CD4-positive, CD25-positive, alpha-beta regulatory T cell (primary cell): ENCODE measurements at regions not wholly inside any gene's neighbourhood (a gene's known extent, or its start where the extent isn't known, plus 50 kb on each side); places are given as distances from the start of the nearest gene placed in this dataset.

Experiments
- ATAC-seq, 2 donors: fragments of 150-1000 bp; cut with Tn5 transposase; one replicate each; pipeline ENCODE4 v1.10.0; 2021; ENCODE audit warnings: low read depth in 2 of 2, moderate number of reproducible peaks in 2 of 2, moderate library complexity in 1 of 2
- DNase-seq, 3 donors: peaks; one replicate each; pipeline versions ENCODE4 v3.0.0 to v3.0.0-alpha.2; 2012 to 2022; ENCODE audit warnings: mixed read lengths in 1 of 3
- H3K27ac ChIP-seq: one replicate; pipeline ENCODE4 v1.7.0; 2013; ENCODE audit warnings: mild to moderate bottlenecking, low read length; ENCODE audit not compliant: insufficient read depth, poor library complexity, severe bottlenecking
- H3K27me3 ChIP-seq: one replicate; pipeline ENCODE4 v1.7.0; 2013; ENCODE audit warnings: low read length; ENCODE audit not compliant: control insufficient read depth, insufficient read depth
- H3K36me3 ChIP-seq: one replicate; pipeline ENCODE4 v1.7.0; 2013; ENCODE audit warnings: mild to moderate bottlenecking, low read length, moderate library complexity; ENCODE audit not compliant: control insufficient read depth, insufficient read depth
- H3K4me1 ChIP-seq: 2 replicates; pipeline ENCODE4 v1.7.0; 2013; ENCODE audit warnings: mild to moderate bottlenecking, low read length; ENCODE audit not compliant: insufficient read depth, control insufficient read depth, poor library complexity, severe bottlenecking
- H3K4me3 ChIP-seq: one replicate; pipeline ENCODE4 v1.7.0; 2013; ENCODE audit warnings: low read depth, mild to moderate bottlenecking, low read length, moderate library complexity
- H3K9me3 ChIP-seq, 2 experiments: 1 replicate in 1 of 2; 2 replicates in 1 of 2; pipeline ENCODE4 v1.7.0; 2013; ENCODE audit warnings: low read length in 2 of 2, mild to moderate bottlenecking in 1 of 2, moderate library complexity in 1 of 2; ENCODE audit not compliant: control insufficient read depth in 2 of 2
- H3K27ac Mint-ChIP-seq, 3 donors: one replicate each; pipeline ENCODE4 v1.8.0; 2020 to 2022; ENCODE audit warnings: mild to moderate bottlenecking in 3 of 3, mixed read lengths in 3 of 3, moderate library complexity in 2 of 3
- H3K27me3 Mint-ChIP-seq: one replicate; pipeline ENCODE4 v1.8.0; 2022; ENCODE audit warnings: mild to moderate bottlenecking, mixed read lengths
- H3K36me3 Mint-ChIP-seq: one replicate; pipeline ENCODE4 v1.8.0; 2020; ENCODE audit warnings: mixed read lengths
- H3K4me1 Mint-ChIP-seq, 4 donors: one replicate each; pipeline ENCODE4 v1.8.0; 2020 to 2022; ENCODE audit warnings: mixed read lengths in 4 of 4, mild to moderate bottlenecking in 1 of 4
- H3K4me3 Mint-ChIP-seq, 4 donors: one replicate each; pipeline ENCODE4 v1.8.0; 2020 to 2022; ENCODE audit warnings: mild to moderate bottlenecking in 4 of 4, mixed read lengths in 4 of 4, moderate library complexity in 3 of 4
- H3K9me3 Mint-ChIP-seq, 7 donors: one replicate each; pipeline ENCODE4 v1.8.0; 2020 to 2022; ENCODE audit warnings: mixed read lengths in 7 of 7, mild to moderate bottlenecking in 3 of 7, moderate library complexity in 2 of 7

GRCh38 chr10:108166401-108166800 lies 1001.9 kb upstream of the SORCS1 start:
- H3K27ac Mint-ChIP-seq = no peak overlapping the region
- H3K4me3 Mint-ChIP-seq = no peak overlapping the region
- Histone ChIP-seq H3K36me3 (no peaks in the 10 kb centered on the region), H3K4me3 (no peak overlapping the region), H3K4me1 (no peaks in the 10 kb centered on the region), H3K27ac (no peak overlapping the region), H3K9me3 (peaks cover 3 to 5% of the 10 kb centered on the region in 2 experiments), H3K27me3 (no peaks in the 10 kb centered on the region)
- no peaks in the 10 kb centered on the region for H3K4me1 Mint-ChIP-seq
- peaks cover 0 to 21% (median 7%) of the 10 kb centered on the region in 7 donors for H3K9me3 Mint-ChIP-seq
- no peak for ATAC-seq
- no peak for DNase-seq
- H3K27me3 Mint-ChIP-seq = no peaks in the 10 kb centered on the region
- no peaks in the 10 kb centered on the region for H3K36me3 Mint-ChIP-seq

DNA sequence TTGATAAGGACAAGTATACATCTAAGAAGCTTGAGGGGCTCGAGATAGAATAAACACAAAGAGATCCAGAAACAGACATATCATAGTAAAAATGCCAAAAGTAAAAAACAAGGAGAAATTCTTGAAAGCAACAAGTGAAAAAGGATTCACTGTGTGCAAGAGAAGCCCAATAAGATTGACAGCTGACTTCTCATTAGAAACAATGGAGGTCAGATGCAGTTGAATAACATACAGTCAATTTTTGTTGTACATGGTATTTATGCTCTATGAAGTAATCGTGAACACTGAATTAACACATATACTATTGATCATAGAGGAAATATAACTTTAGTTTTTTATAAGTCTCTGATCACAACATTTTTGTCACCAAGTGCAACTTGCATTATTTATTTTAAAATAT lies 982.8 kb upstream of the SORCS1 start:
- no peaks in the 10 kb centered on the region for H3K27me3 Mint-ChIP-seq
- H3K4me3 ChIP-seq = no peak overlapping the region
- H3K27ac ChIP-seq = no peak overlapping the region
- no peaks in the 10 kb centered on the region for H3K27me3 ChIP-seq
- H3K4me1 ChIP-seq = no peaks in the 10 kb centered on the region
- H3K36me3 ChIP-seq = no peaks in the 10 kb centered on the region
- H3K27ac Mint-ChIP-seq = no peak overlapping the region
- ATAC-seq (no peak), DNase-seq (no peak)
- H3K9me3 ChIP-seq = peaks cover 0 to 3% of the 10 kb centered on the region in 2 experiments
- H3K36me3 Mint-ChIP-seq = no peaks in the 10 kb centered on the region
- peaks cover 8 to 50% (median 14%) of the 10 kb centered on the region in 7 donors for H3K9me3 Mint-ChIP-seq
- H3K4me1 Mint-ChIP-seq = no peaks in the 10 kb centered on the region
- H3K4me3 Mint-ChIP-seq = no peak overlapping the region

- ATAC-seq = no peak
- Mint-ChIP-seq H3K27ac (no peak overlapping the region), H3K9me3 (peaks cover 0 to 39% (median 8%) of the 10 kb centered on the region in 7 donors), H3K27me3 (no peaks in the 10 kb centered on the region), H3K4me3 (no peak overlapping the region), H3K4me1 (no peaks in the 10 kb centered on the region), H3K36me3 (no peaks in the 10 kb centered on the region)
- Histone ChIP-seq H3K36me3 (no peaks in the 10 kb centered on the region), H3K27me3 (no peaks in the 10 kb centered on the region), H3K4me1 (no peaks in the 10 kb centered on the region), H3K4me3 (no peak overlapping the region), H3K27ac (no peak overlapping the region), H3K9me3 (peaks cover 0 to 3% of the 10 kb centered on the region in 2 experiments)
- no peak for DNase-seq
Measured at GRCh38 chr10:108141064-108141463, 976.6 kb upstream of the SORCS1 start.

DNA sequence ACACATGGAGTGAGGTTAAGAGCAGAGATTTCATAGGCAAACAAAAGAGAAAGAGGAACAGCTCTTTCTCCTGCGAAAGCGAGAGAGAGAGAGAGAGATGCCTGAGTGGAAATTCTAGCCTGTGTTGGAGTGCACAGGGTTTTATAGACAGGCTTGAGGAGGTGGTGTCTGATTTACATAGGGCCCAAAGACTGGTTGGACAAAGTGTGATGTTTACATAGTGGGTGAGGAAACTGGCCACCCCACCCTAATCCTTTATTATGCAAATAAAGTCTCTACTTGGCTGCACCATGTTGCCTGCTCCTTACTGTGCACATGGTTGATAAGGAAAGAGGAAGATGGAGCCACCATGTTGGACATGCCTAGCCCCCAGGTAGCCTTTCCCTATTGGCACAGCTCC lies 967.8 kb upstream of the SORCS1 start:
- H3K27me3 Mint-ChIP-seq = no peaks in the 10 kb centered on the region
- no peak overlapping the region for H3K4me3 Mint-ChIP-seq
- H3K4me1 Mint-ChIP-seq = no peaks in the 10 kb centered on the region
- no peak for DNase-seq
- peaks cover 2 to 17% (median 10%) of the 10 kb centered on the region in 7 donors for H3K9me3 Mint-ChIP-seq
- no peak overlapping the region for H3K27ac ChIP-seq
- H3K27me3 ChIP-seq = no peaks in the 10 kb centered on the region
- H3K4me1 ChIP-seq = no peaks in the 10 kb centered on the region
- no peaks in the 10 kb centered on the region for H3K9me3 ChIP-seq
- ATAC-seq = no peak
- no peaks in the 10 kb centered on the region for H3K36me3 Mint-ChIP-seq
- H3K4me3 ChIP-seq = no peak overlapping the region
- no peak overlapping the region for H3K27ac Mint-ChIP-seq
- H3K36me3 ChIP-seq = no peaks in the 10 kb centered on the region

DNA sequence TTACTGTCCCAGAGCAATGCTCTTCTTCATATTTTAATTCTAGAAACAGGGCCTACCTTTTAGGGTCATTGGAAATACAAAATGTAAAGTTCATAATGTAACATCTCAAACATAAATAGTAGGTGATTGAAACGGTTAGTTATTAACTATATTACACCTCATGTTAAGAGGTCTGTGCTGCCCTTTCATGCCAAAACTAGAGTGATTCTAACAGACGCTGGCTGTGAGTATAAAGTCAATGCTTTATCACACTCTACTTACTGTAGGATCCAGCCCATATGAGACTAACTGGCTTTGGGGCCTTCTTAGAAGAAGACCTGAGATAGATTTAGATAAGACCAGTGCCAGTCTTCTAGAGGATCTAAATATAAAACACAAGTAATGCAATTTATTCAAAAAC lies 966.1 kb upstream of the SORCS1 start:
- no peaks in the 10 kb centered on the region for H3K27me3 ChIP-seq
- H3K36me3 ChIP-seq = no peaks in the 10 kb centered on the region
- H3K36me3 Mint-ChIP-seq = no peaks in the 10 kb centered on the region
- no peaks in the 10 kb centered on the region for H3K4me1 ChIP-seq
- H3K27ac ChIP-seq = no peak overlapping the region
- no peaks in the 10 kb centered on the region for H3K27me3 Mint-ChIP-seq
- no peak for ATAC-seq
- no peaks in the 10 kb centered on the region for H3K4me1 Mint-ChIP-seq
- no peak for DNase-seq
- H3K9me3 Mint-ChIP-seq = peaks cover 0 to 11% (median 8%) of the 10 kb centered on the region in 7 donors
- H3K4me3 Mint-ChIP-seq = no peak overlapping the region
- no peak overlapping the region for H3K27ac Mint-ChIP-seq
- H3K9me3 ChIP-seq = no peaks in the 10 kb centered on the region
- no peak overlapping the region for H3K4me3 ChIP-seq

- no peak overlapping the region for H3K4me3 Mint-ChIP-seq
- H3K36me3 Mint-ChIP-seq = no peaks in the 10 kb centered on the region
- ATAC-seq = no peak
- Histone ChIP-seq H3K9me3 (peaks cover 0 to 3% of the 10 kb centered on the region in 2 experiments), H3K4me3 (no peak overlapping the region), H3K27ac (no peak overlapping the region), H3K36me3 (no peaks in the 10 kb centered on the region), H3K4me1 (no peaks in the 10 kb centered on the region), H3K27me3 (no peaks in the 10 kb centered on the region)
- no peak for DNase-seq
- peaks cover 0 to 35% (median 5%) of the 10 kb centered on the region in 7 donors for H3K9me3 Mint-ChIP-seq
- no peak overlapping the region for H3K27ac Mint-ChIP-seq
- H3K4me1 Mint-ChIP-seq = no peaks in the 10 kb centered on the region
- no peaks in the 10 kb centered on the region for H3K27me3 Mint-ChIP-seq
Measured at GRCh38 chr10:108112218-108112617, 947.7 kb upstream of the SORCS1 start.

DNA sequence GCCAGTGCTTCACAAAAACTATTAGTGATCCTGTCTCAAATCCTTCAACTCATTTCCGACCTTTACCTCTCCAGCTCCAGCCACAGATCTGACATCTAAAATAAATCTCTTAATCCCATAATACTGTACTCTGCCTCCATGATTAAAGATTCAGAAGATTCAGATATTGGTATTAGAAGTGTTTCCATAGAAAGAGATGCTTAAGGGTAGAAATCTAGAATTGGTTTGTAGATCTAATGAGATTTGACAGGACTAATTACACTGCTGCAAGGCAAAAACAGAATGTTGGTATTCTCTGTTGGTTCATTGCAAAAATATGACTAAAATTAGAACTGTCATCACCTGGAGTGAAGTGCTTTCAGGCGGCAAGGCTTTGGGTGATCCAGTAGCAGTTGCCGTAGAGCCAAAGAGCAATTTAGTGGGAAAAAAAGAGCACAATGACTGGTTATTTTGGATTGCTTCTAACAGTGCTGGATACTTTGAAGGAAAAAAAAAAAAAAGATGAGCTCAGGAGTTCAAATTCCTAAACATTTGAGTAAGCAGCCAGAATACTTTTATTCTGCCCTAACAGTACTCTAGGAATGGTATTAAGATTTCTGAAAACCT lies 940.1 kb upstream of the SORCS1 start:
- no peaks in the 10 kb centered on the region for H3K36me3 Mint-ChIP-seq
- DNase-seq (no peak), ATAC-seq (no peak)
- Histone ChIP-seq H3K27me3 (no peaks in the 10 kb centered on the region), H3K27ac (no peak overlapping the region), H3K4me1 (no peaks in the 10 kb centered on the region), H3K9me3 (peaks cover 0 to 5% of the 10 kb centered on the region in 2 experiments), H3K36me3 (no peaks in the 10 kb centered on the region), H3K4me3 (no peak overlapping the region)
- H3K27me3 Mint-ChIP-seq = no peaks in the 10 kb centered on the region
- H3K27ac Mint-ChIP-seq = no peak overlapping the region
- peaks cover 0 to 24% (median 7%) of the 10 kb centered on the region in 7 donors for H3K9me3 Mint-ChIP-seq
- no peaks in the 10 kb centered on the region for H3K4me1 Mint-ChIP-seq
- no peak overlapping the region for H3K4me3 Mint-ChIP-seq

- H3K27ac Mint-ChIP-seq = no peak overlapping the region
- ATAC-seq = no peak
- no peaks in the 10 kb centered on the region for H3K4me1 Mint-ChIP-seq
- Histone ChIP-seq H3K36me3 (no peaks in the 10 kb centered on the region), H3K4me3 (no peak overlapping the region), H3K9me3 (peaks cover 0 to 7% of the 10 kb centered on the region in 2 experiments), H3K27me3 (no peaks in the 10 kb centered on the region), H3K27ac (no peak overlapping the region), H3K4me1 (no peaks in the 10 kb centered on the region)
- H3K36me3 Mint-ChIP-seq = no peaks in the 10 kb centered on the region
- no peaks in the 10 kb centered on the region for H3K27me3 Mint-ChIP-seq
- H3K4me3 Mint-ChIP-seq = no peak overlapping the region
- no peak for DNase-seq
- H3K9me3 Mint-ChIP-seq = peaks cover 0 to 14% (median 7%) of the 10 kb centered on the region in 7 donors
Measured at GRCh38 chr10:108097258-108097657, 932.8 kb upstream of the SORCS1 start.
